Chondrocyte (in vitro differentiated cells): ENCODE measurements at regions not wholly inside any gene's neighbourhood (a gene's known extent, or its start where the extent isn't known, plus 50 kb on each side); places are given as distances from the start of the nearest gene placed in this dataset.

Experiments used
- DNase-seq: peaks from one replicate; pipeline ENCODE4 v3.0.0; 2021; ENCODE audit warnings: mixed read lengths, low spot score
- H3K27ac Mint-ChIP-seq: one replicate; pipeline ENCODE4 v1.8.0; 2021; ENCODE audit warnings: mild to moderate bottlenecking, moderate library complexity, mixed read lengths; ENCODE audit not compliant: unreplicated experiment
- H3K27me3 Mint-ChIP-seq: 2 replicates; pipeline ENCODE4 v1.8.0; 2021; ENCODE audit warnings: low read depth, mixed read lengths
- H3K36me3 Mint-ChIP-seq: 2 replicates; pipeline ENCODE4 v1.8.0; 2021; ENCODE audit warnings: low read depth, mixed read lengths
- H3K4me1 Mint-ChIP-seq: 2 replicates; pipeline ENCODE4 v1.8.0; 2021; ENCODE audit warnings: low read depth, mild to moderate bottlenecking, mixed read lengths
- H3K4me3 Mint-ChIP-seq: one replicate; pipeline ENCODE4 v1.8.0; 2021; ENCODE audit warnings: mild to moderate bottlenecking, moderate library complexity, mixed read lengths; ENCODE audit not compliant: unreplicated experiment
- H3K9me3 Mint-ChIP-seq: 2 replicates; pipeline ENCODE4 v1.8.0; 2021; ENCODE audit warnings: low read depth, mixed read lengths
- CTCF ChIP-seq: fragments of 200-600 bp; sonication (generic); IDR thresholded peaks from 2 replicates; pipeline ENCODE4 v1.5.0; 2021; ENCODE audit warnings: antibody characterized with exemption, mild to moderate bottlenecking, moderate library complexity

GRCh38 chr15:69665641-69666111 is 213.1 kb downstream of the RPLP1 start:
- H3K9me3 Mint-ChIP-seq = no peaks in the 10 kb centered on the region
- H3K27me3 Mint-ChIP-seq = peaks cover 20% of the 10 kb centered on the region
- no peak overlapping the region for H3K27ac Mint-ChIP-seq

GRCh38 chr15:69666441-69666882 is 213.8 kb downstream of the RPLP1 start:
- H3K27me3 Mint-ChIP-seq = peaks cover 25% of the 10 kb centered on the region
- peaks cover 16% of the 10 kb centered on the region for H3K4me1 Mint-ChIP-seq
- no peak overlapping the region for H3K27ac Mint-ChIP-seq
- no peaks in the 10 kb centered on the region for H3K36me3 Mint-ChIP-seq
- H3K9me3 Mint-ChIP-seq = no peaks in the 10 kb centered on the region
- no peak for DNase-seq
- no peak for TF ChIP-seq CTCF
- H3K4me3 Mint-ChIP-seq = no peak overlapping the region

More at GRCh38 chr15:69665641-69666111, 213.1 kb downstream of the RPLP1 start:
- no peaks in the 10 kb centered on the region for H3K36me3 Mint-ChIP-seq
- no peak overlapping the region for H3K4me3 Mint-ChIP-seq
- no peak for DNase-seq
- TF ChIP-seq CTCF = no peak
- peaks cover 16% of the 10 kb centered on the region for H3K4me1 Mint-ChIP-seq

GRCh38 chr15:69666921-69667811 is 214.5 kb downstream of the RPLP1 start:
- Mint-ChIP-seq H3K9me3 (no peaks in the 10 kb centered on the region), H3K27ac (no peak overlapping the region), H3K36me3 (no peaks in the 10 kb centered on the region), H3K4me3 (no peak overlapping the region), H3K27me3 (peaks cover 30% of the 10 kb centered on the region), H3K4me1 (peaks cover 16% of the 10 kb centered on the region)
- no peak for DNase-seq
- no peak for TF ChIP-seq CTCF

GRCh38 chr15:69668039-69668705 is 215.6 kb downstream of the RPLP1 start:
- Mint-ChIP-seq H3K4me1 (peaks cover 16% of the 10 kb centered on the region), H3K27ac (no peak overlapping the region), H3K36me3 (no peaks in the 10 kb centered on the region), H3K27me3 (peaks cover 28% of the 10 kb centered on the region), H3K9me3 (no peaks in the 10 kb centered on the region), H3K4me3 (no peak overlapping the region)
- DNase-seq = no peak
- no peak for TF ChIP-seq CTCF

- Mint-ChIP-seq H3K27me3 (peaks cover 25% of the 10 kb centered on the region), H3K4me1 (peaks cover 16% of the 10 kb centered on the region), H3K36me3 (no peaks in the 10 kb centered on the region), H3K27ac (no peak overlapping the region), H3K4me3 (no peak overlapping the region), H3K9me3 (no peaks in the 10 kb centered on the region)
- TF ChIP-seq CTCF = no peak
- DNase-seq = no peak
Observed at GRCh38 chr15:69668963-69669362, 216.3 kb downstream of the RPLP1 start.
